ENCODE measurements at regions not wholly inside any gene's neighbourhood (a gene's known extent, or its start where the extent isn't known, plus 50 kb on each side); places are given as distances from the start of the nearest gene placed in this dataset.

GRCh38 chr5:3266861-3267260 lies 328.8 kb upstream of the IRX1 start:
- ChIA-PET CTCF (no interaction called here), POLR2A (no interaction called here)
- WGBS (ENCODE audit: missing lambda C conversion rate) = 30% methylated on average over 4 of the region's 5 CpGs
- H3K4me2 ChIP-seq = no peak overlapping the region
- FAIRE-seq (no peak), ATAC-seq (no peak), DNase-seq (ENCODE audit: low read depth in 1 of 2, low spot score in 1 of 2) (no peak)
- no peak overlapping the region for H3K4me3 ChIP-seq
- TF ChIP-seq KDM5A (IDR thresholded peaks at IDR 0.05) = no peak
- no peak for TF ChIP-seq POLR2AphosphoS2 (conservative IDR thresholded peaks at IDR 0.05; ENCODE audit: low read length)
- no peak for TF ChIP-seq TP53 (CRISPR knock-in tag; IDR thresholded peaks at IDR 0.05)
- no peak for TF ChIP-seq HMGXB4 (CRISPR knock-in tag; IDR thresholded peaks at IDR 0.05; ENCODE audit: borderline replicate concordance)
- TF ChIP-seq MAX (IDR thresholded peaks at IDR 0.05) = no peak
- TF ChIP-seq RCOR1 (IDR thresholded peaks at IDR 0.05; ENCODE audit: low read depth, low read length) = no peak
- TF ChIP-seq ZSCAN20 (CRISPR knock-in tag; IDR thresholded peaks at IDR 0.05) = no peak
- no peak for TF ChIP-seq NPAS2 (CRISPR knock-in tag; IDR thresholded peaks at IDR 0.05; ENCODE audit: borderline replicate concordance)
- no peak for TF ChIP-seq ZNF302 (CRISPR knock-in tag; IDR thresholded peaks at IDR 0.05)
- TF ChIP-seq RAD21 (conservative IDR thresholded peaks at IDR 0.05 in 1 of 2, IDR thresholded peaks at IDR 0.05 in 1 of 2) = no peak
- no peak for TF ChIP-seq EHF (CRISPR knock-in tag; IDR thresholded peaks at IDR 0.05)
- TF ChIP-seq HDAC2 (IDR thresholded peaks at IDR 0.05) = no peak
- no peak for TF ChIP-seq REST (IDR thresholded peaks at IDR 0.05)
- no peak overlapping the region for H3K27ac ChIP-seq
- H3K4me1 ChIP-seq = no peaks in the 10 kb centered on the region
- H3K9me3 ChIP-seq = no peaks in the 10 kb centered on the region

- Histone ChIP-seq H3K9me3 (no peaks in the 10 kb centered on the region), H3K4me2 (no peak overlapping the region), H3K4me3 (no peak overlapping the region), H3K27ac (no peak overlapping the region), H3K4me1 (no peaks in the 10 kb centered on the region)
- WGBS (ENCODE audit: missing lambda C conversion rate) = 4% methylated on average over 6 of the region's 6 CpGs
- FAIRE-seq (no peak), ATAC-seq (no peak), DNase-seq (ENCODE audit: low read depth in 1 of 2, low spot score in 1 of 2) (no peak)
- ChIA-PET CTCF (interaction anchor here (0.6 kb wide), 1 partner anchor 1429 kb away, joined by 3 read pairs; no protein-coding TSS in a partner anchor), POLR2A (no interaction called here)
- TF ChIP-seq CBX8 (IDR thresholded peaks at IDR 0.05) (no peak), ZC3H11A (IDR thresholded peaks at IDR 0.05) (no peak), FOSL2 (IDR thresholded peaks at IDR 0.05) (no peak), FOSL2 (CRISPR knock-in tag; IDR thresholded peaks at IDR 0.05) (no peak), EHMT2 (IDR thresholded peaks at IDR 0.05; ENCODE audit: low read depth) (no peak), SREBF2 (IDR thresholded peaks at IDR 0.05) (no peak), ESRRA (IDR thresholded peaks at IDR 0.05; ENCODE audit: borderline replicate concordance, low read length) (no peak), ZSCAN20 (CRISPR knock-in tag; IDR thresholded peaks at IDR 0.05) (no peak), EP300 (IDR thresholded peaks at IDR 0.05) (no peak), MAZ (IDR thresholded peaks at IDR 0.05; ENCODE audit: borderline replicate concordance, low read depth, low read length) (no peak), POLR2A (IDR thresholded peaks at IDR 0.05; ENCODE audit: low read length) (no peak), PBX3 (IDR thresholded peaks at IDR 0.05) (no peak), HEYL (CRISPR knock-in tag; IDR thresholded peaks at IDR 0.05) (no peak), RARB (CRISPR knock-in tag; IDR thresholded peaks at IDR 0.05) (no peak), CHD2 (IDR thresholded peaks at IDR 0.05; ENCODE audit: low read length, partially characterized antibody) (no peak)
Measured at GRCh38 chr5:3265936-3266335, 329.7 kb upstream of the IRX1 start.

Measured in A549 (cell line).